NB4 (cell line): ENCODE measurements at regions not wholly inside any gene's neighbourhood (a gene's known extent, or its start where the extent isn't known, plus 50 kb on each side); places are given as distances from the start of the nearest gene placed in this dataset.

Experiments used
- CTCF ChIP-seq: IDR thresholded peaks from one replicate; pipeline ENCODE4 v1.5.1; 2012; ENCODE audit warnings: low read depth, low read length
- MYC ChIP-seq: IDR thresholded peaks from 2 replicates; pipeline ENCODE4 v1.6.1; 2011; ENCODE audit warnings: low read depth, low read length

GRCh38 chr3:184457329-184457728, 77.5 kb downstream of the CHRD start:
- TF ChIP-seq CTCF (no peak), MYC (no peak)
